GM20000 (cell line): ENCODE measurements at regions not wholly inside any gene's neighbourhood (a gene's known extent, or its start where the extent isn't known, plus 50 kb on each side); places are given as distances from the start of the nearest gene placed in this dataset.

Experiments
- DNase-seq: peaks from one replicate; pipeline ENCODE4 v3.0.0; 2012; ENCODE audit warnings: low spot score
- TF ChIP-seq, protein P1 (sequence below): IDR thresholded peaks from 2 replicates; pipeline ENCODE4 v1.5.1; 2012; ENCODE audit warnings: mild to moderate bottlenecking, control low read depth; ENCODE audit errors: extremely low read depth, missing control alignments

GRCh38 chr11:112884012-112884767, 77.0 kb upstream of the NCAM1 start:
- TF ChIP-seq, protein P1, sequence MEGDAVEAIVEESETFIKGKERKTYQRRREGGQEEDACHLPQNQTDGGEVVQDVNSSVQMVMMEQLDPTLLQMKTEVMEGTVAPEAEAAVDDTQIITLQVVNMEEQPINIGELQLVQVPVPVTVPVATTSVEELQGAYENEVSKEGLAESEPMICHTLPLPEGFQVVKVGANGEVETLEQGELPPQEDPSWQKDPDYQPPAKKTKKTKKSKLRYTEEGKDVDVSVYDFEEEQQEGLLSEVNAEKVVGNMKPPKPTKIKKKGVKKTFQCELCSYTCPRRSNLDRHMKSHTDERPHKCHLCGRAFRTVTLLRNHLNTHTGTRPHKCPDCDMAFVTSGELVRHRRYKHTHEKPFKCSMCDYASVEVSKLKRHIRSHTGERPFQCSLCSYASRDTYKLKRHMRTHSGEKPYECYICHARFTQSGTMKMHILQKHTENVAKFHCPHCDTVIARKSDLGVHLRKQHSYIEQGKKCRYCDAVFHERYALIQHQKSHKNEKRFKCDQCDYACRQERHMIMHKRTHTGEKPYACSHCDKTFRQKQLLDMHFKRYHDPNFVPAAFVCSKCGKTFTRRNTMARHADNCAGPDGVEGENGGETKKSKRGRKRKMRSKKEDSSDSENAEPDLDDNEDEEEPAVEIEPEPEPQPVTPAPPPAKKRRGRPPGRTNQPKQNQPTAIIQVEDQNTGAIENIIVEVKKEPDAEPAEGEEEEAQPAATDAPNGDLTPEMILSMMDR, result no peak
- DNase-seq, result no peak

DNA sequence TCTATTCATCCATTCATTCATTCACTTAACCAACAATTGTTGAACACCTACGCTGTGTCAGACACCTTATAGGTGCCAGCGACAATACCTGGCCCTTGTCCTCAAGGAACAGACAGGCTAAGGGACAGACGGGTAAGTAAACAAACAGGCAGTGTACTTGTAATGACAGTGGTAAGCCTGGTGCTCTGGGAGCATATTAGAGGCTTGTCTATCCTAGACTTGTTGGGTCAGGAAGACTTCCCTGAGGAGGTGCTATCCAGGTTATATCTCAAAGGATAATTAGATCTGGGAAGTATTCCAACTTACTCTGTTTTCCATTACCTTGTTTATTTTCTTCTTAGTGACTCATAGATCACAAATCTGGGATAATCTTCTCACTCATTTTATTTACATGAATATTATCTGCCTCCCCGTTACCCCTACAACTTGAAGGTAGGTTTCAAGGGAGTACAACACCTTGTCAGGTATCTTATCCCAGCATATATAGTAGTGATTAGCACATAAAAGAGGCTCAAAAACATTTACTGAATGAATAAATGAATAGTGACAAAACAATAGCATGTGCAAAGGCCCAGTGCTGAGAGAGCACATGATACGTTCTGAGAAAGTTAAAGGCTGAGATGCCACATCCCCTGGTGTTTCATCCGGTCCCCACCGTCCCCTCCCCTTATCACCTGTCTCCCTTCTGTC, 75.3 kb upstream of the NCAM1 start:
- DNase-seq, result no peak
- TF ChIP-seq, protein P1, result no peak

- TF ChIP-seq, protein P1, result no peak
- no peak for DNase-seq
These were observed 74.5 kb upstream of the NCAM1 start for GRCh38 chr11:112886434-112887370.

DNA sequence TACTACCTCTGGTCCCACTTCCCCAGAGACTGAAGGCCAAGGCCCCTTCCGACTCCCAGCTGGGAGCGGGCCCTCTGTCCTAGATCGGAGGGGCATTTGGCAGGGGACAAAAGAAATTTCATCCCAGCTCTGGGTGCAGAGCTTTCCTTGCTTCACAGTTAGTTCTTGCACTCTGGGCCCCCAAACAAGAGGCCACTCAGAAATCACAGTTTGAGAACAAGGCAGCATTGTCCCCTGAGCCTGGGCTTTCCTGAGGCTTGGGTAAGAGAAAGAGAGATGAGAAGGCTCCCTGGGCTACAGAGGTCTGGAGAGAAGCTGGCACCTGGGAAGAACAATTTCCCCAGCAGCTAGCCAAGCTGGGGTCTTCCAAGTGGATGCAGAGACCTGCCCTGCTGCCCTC, 71.8 kb upstream of the NCAM1 start:
- DNase-seq, result no peak
- TF ChIP-seq, protein P1, result no peak

DNA sequence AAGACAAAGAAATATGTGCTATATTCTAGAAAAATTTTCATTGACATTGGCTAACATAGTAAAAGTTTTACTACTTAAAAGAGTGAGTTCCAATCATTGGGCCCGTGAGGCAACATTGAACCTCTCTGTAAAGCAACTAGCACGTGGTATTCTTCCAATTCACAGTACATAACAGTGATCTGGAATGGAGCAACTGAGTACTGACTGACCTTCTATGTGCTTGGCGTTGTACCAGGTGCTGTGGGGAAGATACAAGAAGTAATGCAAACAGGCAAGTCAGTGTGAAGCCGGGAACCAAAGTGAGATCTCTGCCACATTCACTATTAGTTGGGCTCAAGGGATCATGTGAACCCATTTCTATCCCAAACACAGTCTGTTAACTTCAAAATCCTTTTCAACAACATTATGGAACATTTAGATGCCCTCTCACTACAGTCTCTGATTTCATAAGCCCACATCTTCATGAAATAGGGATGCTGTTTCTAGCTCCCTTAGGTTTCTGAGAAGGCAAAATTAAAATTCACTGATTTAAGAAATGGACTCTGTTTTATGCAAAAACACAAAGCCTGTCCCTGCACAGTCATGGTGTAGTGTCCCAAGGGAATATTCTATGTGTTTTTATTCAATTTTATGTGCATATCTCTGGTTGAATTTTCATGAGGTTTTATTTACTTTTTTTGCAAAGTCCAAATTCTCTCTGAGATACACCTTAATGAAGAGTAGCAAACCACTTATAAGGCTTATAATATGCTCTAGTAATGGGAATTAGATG, 61.8 kb upstream of the NCAM1 start:
- TF ChIP-seq, protein P1, result no peak
- DNase-seq, result no peak

GRCh38 chr11:112901924-112902323, 59.3 kb upstream of the NCAM1 start:
- no peak for DNase-seq
- TF ChIP-seq, protein P1, result no peak
